ENCODE measurements at regions not wholly inside any gene's neighbourhood (a gene's known extent, or its start where the extent isn't known, plus 50 kb on each side); places are given as distances from the start of the nearest gene placed in this dataset.

- Mint-ChIP-seq H3K9me3 (no peaks in the 10 kb centered on the region), H3K36me3 (no peaks in the 10 kb centered on the region), H3K27ac (no peak overlapping the region), H3K4me3 (no peak overlapping the region), H3K27me3 (no peaks in the 10 kb centered on the region), H3K4me1 (ENCODE audit: unreplicated experiment) (no peaks in the 10 kb centered on the region)
- no peak for DNase-seq (ENCODE audit: extremely low spot score, unreplicated experiment)
- TF ChIP-seq, protein P1, sequence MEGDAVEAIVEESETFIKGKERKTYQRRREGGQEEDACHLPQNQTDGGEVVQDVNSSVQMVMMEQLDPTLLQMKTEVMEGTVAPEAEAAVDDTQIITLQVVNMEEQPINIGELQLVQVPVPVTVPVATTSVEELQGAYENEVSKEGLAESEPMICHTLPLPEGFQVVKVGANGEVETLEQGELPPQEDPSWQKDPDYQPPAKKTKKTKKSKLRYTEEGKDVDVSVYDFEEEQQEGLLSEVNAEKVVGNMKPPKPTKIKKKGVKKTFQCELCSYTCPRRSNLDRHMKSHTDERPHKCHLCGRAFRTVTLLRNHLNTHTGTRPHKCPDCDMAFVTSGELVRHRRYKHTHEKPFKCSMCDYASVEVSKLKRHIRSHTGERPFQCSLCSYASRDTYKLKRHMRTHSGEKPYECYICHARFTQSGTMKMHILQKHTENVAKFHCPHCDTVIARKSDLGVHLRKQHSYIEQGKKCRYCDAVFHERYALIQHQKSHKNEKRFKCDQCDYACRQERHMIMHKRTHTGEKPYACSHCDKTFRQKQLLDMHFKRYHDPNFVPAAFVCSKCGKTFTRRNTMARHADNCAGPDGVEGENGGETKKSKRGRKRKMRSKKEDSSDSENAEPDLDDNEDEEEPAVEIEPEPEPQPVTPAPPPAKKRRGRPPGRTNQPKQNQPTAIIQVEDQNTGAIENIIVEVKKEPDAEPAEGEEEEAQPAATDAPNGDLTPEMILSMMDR (conservative IDR thresholded peaks at IDR 0.05), result no peak
These were observed 101.4 kb upstream of the SLITRK2 start for GRCh38 chrX:145716226-145716625.

DNA sequence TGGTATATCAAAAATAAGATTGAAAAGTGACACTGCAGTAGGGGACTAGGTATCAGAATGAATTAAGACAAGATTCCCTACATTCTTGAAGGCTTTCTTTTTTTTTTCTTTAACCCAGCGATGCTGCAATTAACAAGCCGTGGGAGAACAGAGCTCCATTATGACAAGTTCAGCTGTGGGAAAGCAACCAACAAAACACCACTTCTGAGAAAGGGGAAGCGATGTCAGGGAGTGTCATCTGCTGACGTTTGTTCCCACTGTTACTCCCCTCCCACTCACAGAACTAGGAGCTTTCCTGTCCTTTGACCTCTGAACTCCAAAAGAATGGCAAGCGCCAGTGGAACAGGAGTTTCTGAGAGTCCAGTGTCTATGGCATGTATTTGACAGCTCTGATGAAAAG lies 90.2 kb upstream of the SLITRK2 start:
- H3K27me3 Mint-ChIP-seq, result no peaks in the 10 kb centered on the region
- no peaks in the 10 kb centered on the region for H3K9me3 Mint-ChIP-seq
- TF ChIP-seq, protein P1 (conservative IDR thresholded peaks at IDR 0.05), result no peak
- H3K4me3 Mint-ChIP-seq, result no peak overlapping the region
- H3K4me1 Mint-ChIP-seq (ENCODE audit: unreplicated experiment), result no peaks in the 10 kb centered on the region
- no peak overlapping the region for H3K27ac Mint-ChIP-seq
- H3K36me3 Mint-ChIP-seq, result no peaks in the 10 kb centered on the region
- DNase-seq (ENCODE audit: extremely low spot score, unreplicated experiment), result no peak

GRCh38 chrX:145729635-145730034 lies 88.0 kb upstream of the SLITRK2 start:
- Mint-ChIP-seq H3K4me1 (ENCODE audit: unreplicated experiment) (no peaks in the 10 kb centered on the region), H3K27ac (no peak overlapping the region), H3K36me3 (no peaks in the 10 kb centered on the region), H3K9me3 (no peaks in the 10 kb centered on the region), H3K27me3 (no peaks in the 10 kb centered on the region), H3K4me3 (no peak overlapping the region)
- TF ChIP-seq, protein P1 (conservative IDR thresholded peaks at IDR 0.05), result no peak
- no peak for DNase-seq (ENCODE audit: extremely low spot score, unreplicated experiment)

DNA sequence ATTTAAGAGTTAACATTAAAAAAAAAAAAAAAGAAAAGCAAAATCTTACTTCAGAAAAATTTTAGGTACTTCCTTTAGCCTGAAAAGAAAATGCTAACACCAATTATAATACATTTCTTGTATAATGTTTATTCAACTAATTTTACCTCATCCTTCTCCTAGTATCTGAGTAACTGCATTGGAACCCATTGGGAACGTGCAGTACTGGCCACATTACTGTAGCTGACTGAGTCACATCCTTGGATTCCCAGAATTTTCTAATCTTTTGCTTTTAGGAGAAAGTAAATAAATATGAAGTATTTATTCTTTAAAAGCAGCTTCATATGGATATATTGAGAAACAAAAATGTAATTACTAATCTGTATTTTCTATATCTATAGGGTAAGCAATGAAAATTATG lies 82.6 kb upstream of the SLITRK2 start:
- H3K36me3 Mint-ChIP-seq, result no peaks in the 10 kb centered on the region
- no peaks in the 10 kb centered on the region for H3K27me3 Mint-ChIP-seq
- TF ChIP-seq, protein P1 (conservative IDR thresholded peaks at IDR 0.05), result no peak
- H3K4me3 Mint-ChIP-seq, result no peak overlapping the region
- H3K9me3 Mint-ChIP-seq, result no peaks in the 10 kb centered on the region
- H3K4me1 Mint-ChIP-seq (ENCODE audit: unreplicated experiment), result no peaks in the 10 kb centered on the region
- no peak for DNase-seq (ENCODE audit: extremely low spot score, unreplicated experiment)
- H3K27ac Mint-ChIP-seq, result no peak overlapping the region

- no peak overlapping the region for H3K4me3 Mint-ChIP-seq
- no peaks in the 10 kb centered on the region for H3K9me3 Mint-ChIP-seq
- no peaks in the 10 kb centered on the region for H3K4me1 Mint-ChIP-seq (ENCODE audit: unreplicated experiment)
- no peak for DNase-seq (ENCODE audit: extremely low spot score, unreplicated experiment)
- no peak overlapping the region for H3K27ac Mint-ChIP-seq
- TF ChIP-seq, protein P1 (conservative IDR thresholded peaks at IDR 0.05), result no peak
- no peaks in the 10 kb centered on the region for H3K36me3 Mint-ChIP-seq
- H3K27me3 Mint-ChIP-seq, result no peaks in the 10 kb centered on the region
These were observed 65.7 kb upstream of the SLITRK2 start for GRCh38 chrX:145751943-145752342.

Measured in type B pancreatic cell (in vitro differentiated cells).